ENCODE measurements at regions not wholly inside any gene's neighbourhood (a gene's known extent, or its start where the extent isn't known, plus 50 kb on each side); places are given as distances from the start of the nearest gene placed in this dataset.
A peak's percentile ranks its signal among the peaks of the same experiment; 100 is the strongest.

DNA sequence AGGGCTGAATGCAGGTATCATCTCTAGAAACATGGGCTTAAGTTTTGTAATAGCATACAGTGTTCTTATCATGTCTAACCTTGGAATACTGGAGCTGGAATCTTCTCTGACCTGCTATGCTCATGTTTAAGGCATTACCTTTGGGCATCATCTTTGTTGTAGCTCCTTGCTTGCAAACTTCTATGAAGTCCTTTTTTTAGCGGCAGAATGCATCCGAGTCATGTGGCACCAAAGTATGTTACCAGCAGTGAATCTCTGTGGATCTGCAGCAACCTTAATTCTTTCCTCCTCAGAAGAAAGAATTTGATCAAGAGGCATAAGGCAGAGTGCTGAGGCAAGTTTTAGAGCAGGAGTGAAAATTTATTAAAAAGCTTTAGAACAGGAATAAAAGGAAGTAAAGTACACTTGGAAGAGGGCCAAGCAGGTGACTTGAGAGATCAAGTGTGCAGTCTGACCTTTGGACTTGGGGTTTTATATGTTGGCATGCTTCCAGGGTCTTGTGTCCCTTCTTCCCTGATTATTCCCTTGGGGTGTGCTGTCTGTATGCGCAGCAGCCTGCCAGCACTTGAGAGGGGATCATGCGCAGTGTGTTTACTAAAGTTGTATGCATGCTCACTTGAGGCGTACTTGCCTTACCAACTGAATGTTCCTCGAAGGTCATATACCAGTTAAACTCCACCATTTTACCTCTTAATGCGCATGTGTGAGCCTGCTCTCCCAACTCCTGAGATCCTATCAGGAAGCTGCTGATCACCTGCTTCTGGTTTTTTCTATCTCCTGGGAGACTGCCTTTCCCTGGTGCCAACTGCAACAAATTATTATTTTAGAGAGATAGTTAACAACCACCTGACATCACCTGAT lies 115.5 kb downstream of the LACC1 start:
- intact Hi-C loops (cut with DNase I) = no loop called here
- no peaks in the 10 kb centered on the region for H3K9me3 ChIP-seq
- H3K36me3 ChIP-seq = no peaks in the 10 kb centered on the region
- H3K4me3 ChIP-seq = no peak overlapping the region
- H3K27me3 ChIP-seq = no peaks in the 10 kb centered on the region
- TF ChIP-seq, protein P1, sequence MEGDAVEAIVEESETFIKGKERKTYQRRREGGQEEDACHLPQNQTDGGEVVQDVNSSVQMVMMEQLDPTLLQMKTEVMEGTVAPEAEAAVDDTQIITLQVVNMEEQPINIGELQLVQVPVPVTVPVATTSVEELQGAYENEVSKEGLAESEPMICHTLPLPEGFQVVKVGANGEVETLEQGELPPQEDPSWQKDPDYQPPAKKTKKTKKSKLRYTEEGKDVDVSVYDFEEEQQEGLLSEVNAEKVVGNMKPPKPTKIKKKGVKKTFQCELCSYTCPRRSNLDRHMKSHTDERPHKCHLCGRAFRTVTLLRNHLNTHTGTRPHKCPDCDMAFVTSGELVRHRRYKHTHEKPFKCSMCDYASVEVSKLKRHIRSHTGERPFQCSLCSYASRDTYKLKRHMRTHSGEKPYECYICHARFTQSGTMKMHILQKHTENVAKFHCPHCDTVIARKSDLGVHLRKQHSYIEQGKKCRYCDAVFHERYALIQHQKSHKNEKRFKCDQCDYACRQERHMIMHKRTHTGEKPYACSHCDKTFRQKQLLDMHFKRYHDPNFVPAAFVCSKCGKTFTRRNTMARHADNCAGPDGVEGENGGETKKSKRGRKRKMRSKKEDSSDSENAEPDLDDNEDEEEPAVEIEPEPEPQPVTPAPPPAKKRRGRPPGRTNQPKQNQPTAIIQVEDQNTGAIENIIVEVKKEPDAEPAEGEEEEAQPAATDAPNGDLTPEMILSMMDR (IDR thresholded peaks at IDR 0.05) = no peak
- no peaks in the 10 kb centered on the region for H3K4me1 ChIP-seq
- H3K27ac ChIP-seq = no peak overlapping the region
- H3K9ac ChIP-seq (ENCODE audit: low read depth in 2 of 2, low read length in 2 of 2) = no peak overlapping the region
- peak; percentile 49 for DNase-seq

DNA sequence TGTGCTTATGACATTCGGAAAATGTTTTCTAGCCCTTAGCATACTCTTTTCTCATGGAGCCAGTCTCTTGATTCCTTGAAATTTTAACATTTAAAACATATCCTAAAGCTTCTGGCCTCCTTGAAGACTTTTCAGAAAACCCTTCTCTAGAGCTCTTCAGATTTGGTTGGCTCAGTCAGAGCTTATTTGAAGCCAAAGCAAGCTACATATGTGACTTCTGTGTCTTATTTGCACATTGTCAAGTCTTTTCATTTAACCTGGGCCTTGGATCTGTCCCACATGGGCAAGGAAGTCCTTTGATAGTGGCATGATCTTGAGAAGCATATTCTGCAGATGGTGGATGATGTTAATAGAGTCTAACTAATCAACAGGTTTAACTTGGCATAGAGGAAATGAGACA lies 116.5 kb downstream of the LACC1 start:
- TF ChIP-seq, protein P1 (IDR thresholded peaks at IDR 0.05) = no peak
- Histone ChIP-seq H3K27ac (no peak overlapping the region), H3K9ac (ENCODE audit: low read depth in 2 of 2, low read length in 2 of 2) (no peak overlapping the region)

DNA sequence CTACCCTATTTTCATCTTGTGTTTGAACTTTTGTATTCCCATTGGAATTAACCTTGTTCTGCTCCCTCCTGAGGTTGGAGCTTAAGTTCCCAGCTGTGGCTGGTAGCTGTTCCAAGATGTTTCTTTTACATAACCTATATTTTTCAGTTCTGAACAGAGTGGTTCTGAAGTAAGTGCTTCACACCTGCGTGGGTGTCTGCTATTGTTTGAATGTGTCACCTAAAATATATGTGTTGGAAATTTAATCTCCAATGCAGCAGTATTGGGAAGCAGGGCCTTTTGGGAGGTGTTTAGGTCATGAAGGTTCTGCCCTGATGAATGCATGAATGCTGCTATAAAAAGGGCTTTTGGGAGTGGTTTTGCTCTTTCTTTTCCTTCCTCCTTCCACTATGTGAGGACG lies 123.8 kb downstream of the LACC1 start:
- Histone ChIP-seq H3K9me3 (no peaks in the 10 kb centered on the region), H3K27me3 (no peaks in the 10 kb centered on the region), H3K27ac (no peak overlapping the region), H3K4me1 (no peaks in the 10 kb centered on the region), H3K4me3 (no peak overlapping the region), H3K36me3 (no peaks in the 10 kb centered on the region), H3K9ac (ENCODE audit: low read depth in 2 of 2, low read length in 2 of 2) (no peak overlapping the region)
- intact Hi-C loops (cut with DNase I) = no loop called here
- no peak for DNase-seq
- TF ChIP-seq, protein P1 (IDR thresholded peaks at IDR 0.05) = no peak

More for the DNA sequence above, 116.5 kb downstream of the LACC1 start:
- H3K36me3 ChIP-seq = no peaks in the 10 kb centered on the region
- H3K4me1 ChIP-seq = no peaks in the 10 kb centered on the region
- no peaks in the 10 kb centered on the region for H3K9me3 ChIP-seq
- no peak overlapping the region for H3K4me3 ChIP-seq
- intact Hi-C loops (cut with DNase I) = no loop called here
- no peak for DNase-seq
- no peaks in the 10 kb centered on the region for H3K27me3 ChIP-seq

DNA sequence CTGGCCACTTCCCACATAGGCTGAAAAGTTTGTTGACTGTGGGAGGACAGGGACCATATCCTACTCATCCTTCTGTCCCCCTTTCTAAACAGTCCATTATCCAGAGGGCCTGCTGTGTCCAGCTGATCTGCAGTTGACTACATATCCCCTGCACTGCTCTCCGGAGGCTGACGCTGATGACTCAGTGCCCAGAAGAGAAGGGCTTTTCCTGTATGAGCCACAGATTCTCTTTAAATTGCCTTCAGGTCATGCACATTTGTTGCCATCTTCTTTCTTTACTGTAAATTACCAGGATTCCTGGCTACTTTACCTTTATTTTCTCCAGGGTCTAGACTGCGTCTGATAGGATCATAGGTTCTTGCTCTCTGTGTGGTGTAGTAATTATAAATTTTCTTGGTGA lies 125.2 kb downstream of the LACC1 start:
- intact Hi-C loops (cut with DNase I) = no loop called here
- Histone ChIP-seq H3K27me3 (no peaks in the 10 kb centered on the region), H3K27ac (no peak overlapping the region), H3K36me3 (no peaks in the 10 kb centered on the region), H3K4me3 (no peak overlapping the region), H3K9ac (ENCODE audit: low read depth in 2 of 2, low read length in 2 of 2) (no peak overlapping the region), H3K9me3 (no peaks in the 10 kb centered on the region), H3K4me1 (no peaks in the 10 kb centered on the region)
- DNase-seq = no peak
- TF ChIP-seq, protein P1 (IDR thresholded peaks at IDR 0.05) = no peak

DNA sequence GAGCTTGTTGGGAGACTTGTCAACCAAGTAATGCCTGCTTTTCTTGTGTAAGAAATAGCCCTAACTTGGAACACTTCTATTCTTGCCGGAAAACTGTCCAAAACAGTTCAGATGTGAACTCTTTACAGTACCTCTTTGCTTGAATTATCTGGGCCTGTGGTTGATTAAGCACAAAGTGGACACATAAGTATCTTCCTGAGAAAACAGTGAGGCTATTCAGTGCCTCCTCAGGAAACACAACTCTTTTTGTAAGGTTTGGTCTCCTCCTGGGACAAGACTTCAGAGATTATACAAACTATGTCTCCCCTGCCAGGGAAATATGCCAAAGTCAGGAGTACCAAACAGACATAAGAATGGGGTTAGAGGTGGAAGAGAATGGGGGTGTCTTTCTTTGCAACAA lies 127.7 kb downstream of the LACC1 start:
- Histone ChIP-seq H3K27ac (no peak overlapping the region), H3K4me1 (no peaks in the 10 kb centered on the region), H3K9me3 (no peaks in the 10 kb centered on the region), H3K27me3 (no peaks in the 10 kb centered on the region), H3K4me3 (no peak overlapping the region), H3K36me3 (no peaks in the 10 kb centered on the region), H3K9ac (ENCODE audit: low read depth in 2 of 2, low read length in 2 of 2) (no peak overlapping the region)
- intact Hi-C loops (cut with DNase I) = no loop called here
- no peak for DNase-seq
- TF ChIP-seq, protein P1 (IDR thresholded peaks at IDR 0.05) = no peak
